Fibroblast of skin of back (primary cell): ENCODE measurements at regions not wholly inside any gene's neighbourhood (a gene's known extent, or its start where the extent isn't known, plus 50 kb on each side); places are given as distances from the start of the nearest gene placed in this dataset.
A peak's percentile ranks its signal among the peaks of the same experiment; 100 is the strongest.
"Not testable (repeated sequence)": the region's sequence is repeated elsewhere in the genome, so short reads cannot be mapped to it uniquely, and the experiment has no call there.

Experiments used
- DNase-seq: peaks from one replicate; pipeline ENCODE4 v3.0.0-alpha.2; 2013

- DNase-seq = no peak
Observed at GRCh38 chr5:124212934-124213333, 533.5 kb downstream of the ZNF608 start.

DNA sequence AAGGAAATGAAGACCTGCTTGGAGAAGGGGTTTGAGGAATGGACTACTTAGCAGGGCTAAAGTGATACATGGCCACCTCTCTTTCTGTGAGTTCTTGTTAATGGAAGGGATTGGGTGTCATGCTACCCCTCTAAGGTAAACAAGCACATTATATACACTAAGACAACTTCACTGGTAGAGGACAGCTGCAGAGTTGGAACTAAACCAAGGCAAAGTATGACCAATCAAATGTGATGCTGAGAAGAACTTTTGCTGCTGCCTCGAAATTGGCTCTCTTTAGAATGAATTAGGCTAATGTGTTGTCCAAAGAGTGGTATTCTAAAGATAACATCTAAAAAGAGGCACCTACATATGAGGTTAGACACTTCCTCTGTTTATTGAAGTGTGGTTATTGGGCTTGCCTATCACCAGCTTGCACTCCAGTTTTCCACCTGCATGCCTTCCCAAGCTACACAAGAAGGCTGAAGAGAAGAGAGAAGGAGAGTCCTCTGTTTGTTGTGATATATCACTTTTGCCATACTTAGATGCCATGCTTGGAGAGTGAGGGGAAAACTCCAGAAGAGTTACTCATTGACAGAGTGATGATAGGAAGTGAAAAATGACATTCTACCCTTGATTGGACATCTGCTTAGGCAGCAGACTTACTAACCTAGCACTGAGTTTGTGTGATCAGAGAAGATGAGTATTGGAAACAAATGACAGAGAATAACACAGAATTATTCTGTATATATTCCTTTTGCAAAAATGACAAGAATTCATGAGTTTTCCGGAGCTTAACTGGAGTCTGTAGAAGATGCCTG, 536.1 kb downstream of the ZNF608 start:
- no peak for DNase-seq

DNA sequence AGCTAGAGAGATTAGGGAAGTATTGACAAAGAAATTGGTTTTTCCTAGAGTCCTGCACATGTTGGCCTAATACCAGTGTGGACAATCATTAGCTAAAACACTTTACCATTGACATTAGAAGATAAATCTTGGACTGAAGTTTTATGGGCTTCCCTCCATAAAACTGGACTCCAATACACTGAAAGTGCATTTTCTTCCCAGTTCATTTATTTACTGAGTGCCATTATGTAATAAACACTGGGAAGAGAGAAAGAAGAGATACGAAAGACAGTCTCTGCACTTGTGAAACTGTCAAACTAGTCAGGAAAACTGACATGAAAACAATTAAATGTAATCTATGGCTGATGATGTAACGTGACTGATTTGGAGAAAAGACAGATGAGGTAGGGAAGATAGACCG, 539.3 kb downstream of the ZNF608 start:
- no peak for DNase-seq

DNA sequence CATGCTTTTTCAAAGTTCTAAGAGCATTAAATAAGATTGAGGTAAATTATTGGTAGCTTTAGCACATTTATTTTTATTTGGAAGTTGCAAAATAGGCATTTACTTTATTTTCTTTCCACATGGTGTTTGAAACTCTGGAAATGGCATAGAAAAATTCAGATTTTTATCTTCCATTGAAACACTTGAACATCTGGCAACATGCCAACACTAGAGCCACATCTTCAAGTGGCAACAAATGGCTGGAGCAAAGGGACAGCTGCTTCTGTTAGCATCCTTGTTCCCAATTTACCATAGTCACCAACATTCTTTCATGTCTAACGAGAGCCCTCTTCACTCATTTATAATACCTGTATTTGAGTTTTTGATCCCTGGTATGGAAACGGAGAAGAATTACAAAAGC, 539.9 kb downstream of the ZNF608 start:
- DNase-seq = no peak

GRCh38 chr5:124203303-124203702, 543.1 kb downstream of the ZNF608 start:
- no peak for DNase-seq

DNA sequence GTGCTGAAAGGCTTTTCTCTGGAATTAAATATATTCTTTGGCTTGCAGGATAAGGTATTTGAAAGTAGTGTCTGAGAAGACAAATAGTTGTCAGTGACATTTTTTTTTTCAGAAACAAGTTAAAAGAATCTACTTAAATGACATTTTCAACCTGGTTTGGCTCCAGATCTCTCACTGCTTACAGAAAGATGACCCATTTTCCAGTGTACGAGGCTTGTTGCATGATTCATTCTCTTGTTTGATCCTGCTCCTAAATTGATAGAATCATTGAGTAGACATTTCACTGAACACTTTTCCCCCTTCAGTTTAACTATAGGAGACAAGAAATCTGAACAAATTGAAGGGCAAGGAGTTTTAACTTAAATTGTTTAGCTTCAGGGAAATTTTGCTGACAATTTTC, 546.1 kb downstream of the ZNF608 start:
- no peak for DNase-seq

DNA sequence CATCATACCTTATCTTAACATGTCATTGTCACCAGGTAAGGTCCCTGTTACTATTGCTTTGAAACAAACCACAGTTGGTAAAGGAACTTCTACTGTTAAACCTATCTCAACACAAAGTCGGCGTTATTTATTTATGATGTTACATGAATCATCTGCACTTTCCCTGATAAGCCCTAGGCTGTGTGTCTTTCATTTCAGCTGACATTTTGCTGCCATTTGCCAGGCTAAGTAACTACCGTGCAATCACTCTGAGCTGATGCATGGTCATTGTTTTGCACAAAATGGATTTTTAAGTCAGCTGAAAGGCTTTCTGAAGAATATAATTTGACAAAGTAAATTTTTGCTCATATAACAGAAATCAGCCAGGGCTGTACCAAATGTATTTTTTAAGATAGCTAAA, 546.5 kb downstream of the ZNF608 start:
- DNase-seq = no peak

DNA sequence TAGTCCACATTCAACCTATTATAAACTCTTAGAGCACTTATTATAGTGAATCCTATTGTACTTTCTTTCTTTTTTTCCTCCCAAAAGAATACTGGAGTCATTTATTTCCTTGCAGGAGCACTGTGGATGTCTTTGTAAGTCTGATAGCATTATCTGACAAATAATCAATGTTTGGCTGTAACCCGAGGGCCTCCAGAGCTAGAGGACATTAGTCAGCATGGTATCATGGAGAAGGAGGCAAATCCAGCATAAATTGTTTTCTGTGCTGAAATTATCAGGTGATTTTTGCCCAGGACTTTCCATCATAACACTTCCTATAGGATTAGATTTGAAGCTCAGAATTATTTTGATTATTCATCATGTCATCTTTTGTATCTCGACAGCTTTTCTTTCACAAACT, 551.0 kb downstream of the ZNF608 start:
- DNase-seq = no peak

DNA sequence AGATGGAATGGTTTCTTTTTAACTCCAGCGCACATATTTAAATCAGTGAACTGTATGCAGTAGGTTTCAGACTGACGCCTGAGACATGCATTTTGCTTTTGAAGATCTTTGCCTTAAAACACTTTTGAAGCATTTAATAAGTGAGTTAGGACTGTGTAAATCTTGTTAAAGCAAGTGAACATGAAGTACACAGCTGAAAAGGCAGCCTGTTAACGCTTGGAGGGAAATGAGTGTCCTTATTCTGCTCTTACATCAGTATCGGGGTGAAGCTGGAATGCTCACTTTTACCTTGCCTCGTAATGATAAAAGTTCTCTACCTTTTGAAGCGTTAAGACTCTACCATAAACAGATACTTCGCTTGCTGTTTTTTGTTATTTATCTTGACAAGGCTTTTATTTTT, 552.2 kb downstream of the ZNF608 start:
- no peak for DNase-seq

GRCh38 chr5:124193371-124193789, 553.1 kb downstream of the ZNF608 start:
- peak; percentile 64 for DNase-seq

DNA sequence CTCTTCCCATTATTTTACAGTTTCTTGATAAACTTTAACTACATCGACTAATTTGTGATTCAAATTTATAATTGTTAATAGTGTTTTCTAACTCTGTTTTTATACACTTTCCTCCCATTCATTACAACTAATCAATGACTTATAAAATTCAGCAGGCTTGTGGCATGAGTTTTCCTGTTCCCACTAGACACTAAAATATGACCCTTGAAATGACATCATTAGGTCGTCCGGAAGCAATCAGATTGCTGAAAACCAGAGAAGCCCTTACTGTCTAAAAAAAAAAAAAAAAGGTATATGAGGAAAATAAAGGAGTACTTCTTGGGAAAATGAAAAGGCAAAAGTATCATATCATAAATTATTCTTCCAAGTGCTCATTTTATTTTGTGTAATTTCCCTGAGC, 553.7 kb downstream of the ZNF608 start:
- no peak for DNase-seq

GRCh38 chr5:124185716-124186115, 560.7 kb downstream of the ZNF608 start:
- no peak for DNase-seq

DNA sequence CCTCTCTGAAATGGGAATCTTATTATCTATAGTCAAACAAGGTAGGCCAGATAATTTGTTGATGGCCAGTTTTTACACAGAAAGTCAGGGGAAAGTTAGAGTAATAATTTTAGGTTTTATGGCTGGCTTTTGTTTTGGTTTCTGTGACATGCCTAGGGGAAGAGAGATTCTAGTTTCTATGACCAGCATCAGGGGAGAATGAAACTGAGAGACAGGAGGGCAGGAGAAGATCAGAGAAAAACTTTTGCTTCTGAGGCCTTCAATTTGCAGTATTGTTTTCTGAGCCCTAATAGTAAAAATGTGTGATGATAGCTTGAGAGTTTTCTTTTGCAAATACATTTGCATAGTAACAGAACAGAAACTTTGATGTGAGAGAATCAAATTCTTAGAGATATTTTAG, 564.3 kb downstream of the ZNF608 start:
- no peak for DNase-seq

DNA sequence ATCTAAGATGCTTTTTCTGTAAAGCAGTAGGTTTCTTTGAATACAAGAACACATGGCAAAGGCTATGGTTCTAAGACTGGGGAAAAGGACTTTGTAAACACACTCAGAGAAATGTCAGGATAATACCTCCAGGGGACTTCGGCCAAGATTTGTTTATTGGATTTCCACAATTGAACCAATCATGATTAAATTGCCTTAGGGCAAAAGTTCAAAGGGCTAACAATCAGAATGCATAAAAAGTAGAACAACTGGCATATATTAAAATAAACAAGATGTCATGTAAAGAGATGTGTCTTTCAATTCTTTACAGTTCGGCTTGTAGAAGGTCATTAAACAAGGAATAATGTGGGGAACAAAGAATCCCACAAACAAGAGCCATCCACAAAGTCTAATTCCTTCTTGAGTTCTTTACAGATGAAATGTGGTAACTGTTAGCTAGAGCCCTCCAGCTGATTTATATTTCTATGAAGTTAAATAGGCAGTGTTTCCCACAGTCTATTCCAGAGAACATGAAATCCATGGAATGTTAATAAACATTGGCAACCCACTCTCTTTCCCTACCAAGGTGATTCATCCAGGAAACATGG, 565.5 kb downstream of the ZNF608 start:
- peak; percentile 46 for DNase-seq

DNA sequence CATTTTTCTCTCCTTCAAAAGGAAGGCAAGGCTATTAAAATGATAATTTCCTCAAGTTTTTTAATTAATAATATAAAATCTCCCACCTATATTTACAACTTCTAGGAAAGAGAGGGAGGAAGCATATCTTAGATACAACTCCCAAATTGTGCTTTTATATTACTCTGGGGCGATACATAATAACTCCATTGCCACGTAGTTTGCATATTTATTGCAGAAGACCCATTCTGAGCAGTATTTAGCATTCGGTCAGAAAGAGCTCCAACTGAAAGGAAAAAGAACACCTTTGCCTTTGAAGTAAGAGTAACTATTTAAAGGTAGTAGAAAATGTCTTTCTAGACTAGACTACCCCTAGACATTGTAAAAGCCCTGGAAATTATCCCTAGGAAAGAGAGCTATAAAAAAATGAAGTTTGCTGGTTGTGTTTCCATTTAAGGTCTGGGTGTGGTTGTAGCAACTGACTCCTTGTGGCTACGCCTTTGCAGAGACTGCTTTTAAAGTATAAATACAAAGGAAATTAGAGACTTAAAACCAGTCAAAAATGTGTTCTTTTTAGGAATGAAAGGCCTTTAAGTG, 566.1 kb downstream of the ZNF608 start:
- no peak for DNase-seq

GRCh38 chr5:124179819-124180218, 566.6 kb downstream of the ZNF608 start:
- peak; percentile 42 for DNase-seq

DNA sequence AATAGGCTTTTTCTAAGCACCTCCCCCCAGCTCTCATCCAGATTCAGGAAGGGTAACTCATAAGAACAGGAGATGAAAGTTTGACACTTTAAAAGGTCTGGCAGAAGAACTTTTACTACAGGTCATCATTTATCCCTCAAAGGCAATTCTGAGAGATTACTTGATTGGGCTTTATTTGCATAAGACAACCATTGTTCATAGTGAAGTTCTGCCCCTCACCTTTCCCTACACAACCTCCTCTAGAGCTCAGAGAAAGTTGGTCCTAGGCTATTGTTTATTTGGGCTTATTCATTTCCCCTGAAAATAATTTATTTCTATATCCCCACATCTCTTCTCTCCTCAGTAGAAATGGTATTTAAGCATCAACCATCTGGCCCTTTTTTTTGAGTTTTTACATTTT, 568.4 kb downstream of the ZNF608 start:
- DNase-seq = no peak

GRCh38 chr5:124176692-124177091, 569.7 kb downstream of the ZNF608 start:
- DNase-seq = peak; percentile 21

DNA sequence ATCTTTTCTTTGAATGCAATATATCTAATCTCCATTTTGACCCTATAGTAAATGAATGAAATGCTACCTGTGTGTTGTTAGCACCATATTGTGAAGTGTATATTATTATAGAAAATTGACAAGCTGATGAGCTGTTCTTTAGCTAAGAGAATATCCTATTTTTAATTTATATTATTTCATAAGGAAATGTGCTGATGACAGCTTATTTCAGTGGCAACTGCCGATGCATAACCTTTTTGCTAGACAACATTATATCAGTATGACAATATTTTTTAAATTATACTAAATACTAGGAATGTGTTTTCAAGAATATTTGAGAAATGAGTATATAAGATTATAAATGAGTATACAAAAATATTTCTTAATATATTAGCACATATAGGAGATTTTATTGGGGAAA, 573.1 kb downstream of the ZNF608 start:
- no peak for DNase-seq

- no peak for DNase-seq
Observed at GRCh38 chr5:124172389-124173003, 573.9 kb downstream of the ZNF608 start.

DNA sequence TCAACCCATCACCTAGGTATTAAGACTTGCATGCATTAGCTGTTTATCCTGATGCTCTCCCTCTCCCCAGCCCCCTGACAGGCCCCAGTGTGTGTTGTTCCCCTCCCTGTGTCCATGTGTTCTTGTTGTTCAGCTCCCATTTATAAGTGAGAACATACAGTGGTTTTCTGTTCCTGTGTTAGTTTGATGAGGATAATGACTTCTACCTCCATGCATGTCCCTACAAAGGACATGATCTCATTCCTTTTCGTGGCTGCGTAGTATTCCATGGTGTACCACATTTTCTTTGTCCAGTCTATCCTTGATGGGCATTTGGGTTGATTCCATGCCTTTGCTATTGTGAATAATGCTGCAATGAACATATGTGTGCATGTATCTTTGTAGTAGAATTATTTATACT, 578.3 kb downstream of the ZNF608 start:
- DNase-seq = not testable (repeated sequence)

DNA sequence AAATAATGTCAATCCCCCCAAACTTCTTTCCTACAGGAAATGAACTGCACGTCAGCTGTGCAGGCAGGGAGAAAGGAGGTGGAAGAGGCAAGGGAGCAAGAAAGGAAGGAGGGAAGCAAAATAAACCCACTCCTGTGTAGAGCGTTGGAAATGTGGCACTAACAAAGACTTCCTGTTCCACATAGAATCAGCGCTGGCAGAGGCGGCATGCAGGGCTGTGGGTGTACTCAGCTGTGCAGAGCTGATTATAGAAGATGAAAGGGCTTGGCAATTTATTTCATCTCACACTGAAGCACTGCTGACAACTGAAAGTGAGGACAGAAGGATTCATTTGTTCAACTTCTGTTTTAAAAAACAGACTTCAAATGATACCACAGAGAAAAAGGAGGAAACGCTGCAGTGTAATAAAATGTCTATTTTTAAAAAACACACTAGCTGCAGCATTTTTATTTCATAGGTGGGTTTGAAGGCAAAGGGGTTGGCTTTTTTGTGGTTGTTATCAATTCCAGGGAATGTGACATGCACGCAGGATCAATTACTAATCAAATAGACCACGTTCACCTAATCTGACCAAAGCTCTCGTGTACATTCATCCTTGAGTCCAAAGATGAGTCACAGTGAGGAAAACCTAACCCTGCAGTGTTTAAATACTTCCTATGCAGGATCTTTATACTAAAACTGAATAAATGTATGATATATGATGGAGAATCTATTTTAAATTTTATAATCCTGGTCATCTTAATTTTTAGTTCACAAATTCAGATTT, 583.5 kb downstream of the ZNF608 start:
- DNase-seq = peak; percentile 25

DNA sequence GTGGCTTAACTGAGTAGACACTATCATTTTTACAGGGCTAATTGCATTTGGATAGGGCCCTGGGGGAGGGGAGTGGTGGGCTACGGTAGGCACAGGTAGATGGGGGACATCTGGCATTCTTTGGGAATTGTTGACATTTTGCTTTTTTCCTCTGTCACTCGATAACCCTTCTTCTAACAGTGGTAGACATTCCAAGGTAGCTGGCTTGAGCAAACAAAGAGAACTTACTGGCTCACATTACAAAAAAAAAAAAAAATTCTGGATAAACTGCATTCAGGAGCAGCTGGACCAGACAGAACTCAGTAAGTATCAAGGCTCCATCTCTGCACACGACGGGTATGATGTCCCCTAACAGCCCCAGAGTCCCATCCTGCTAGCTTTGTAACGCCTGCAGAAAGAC, 585.2 kb downstream of the ZNF608 start:
- no peak for DNase-seq
